AG04450 (cell line): ENCODE measurements at regions not wholly inside any gene's neighbourhood (a gene's known extent, or its start where the extent isn't known, plus 50 kb on each side); places are given as distances from the start of the nearest gene placed in this dataset.

Experiments used
- CTCF ChIA-PET: fragments of 300-600, 350-600 bp; formaldehyde crosslinking; extraction: SDS; loops from one replicate; lab custom pipeline; 2022; ENCODE audit warnings: antibody characterized with exemption, inconsistent platforms; lab: Charles Lee
- POLR2A ChIA-PET: fragments of 350-600 bp; formaldehyde crosslinking; extraction: SDS; loops from one replicate; lab custom pipeline; 2021; ENCODE audit warnings: antibody characterized with exemption, inconsistent platforms; lab: Yijun Ruan, JAX
- DNase-seq: peaks from one replicate; pipeline ENCODE4 v3.0.0-alpha.2; 2011; ENCODE audit warnings: low read depth, low spot score
- H3K27ac ChIP-seq: one replicate; pipeline ENCODE4 v1.5.1; 2012; ENCODE audit warnings: low read depth, low read length, control low read depth
- H3K27me3 ChIP-seq: one replicate; pipeline ENCODE4 v1.6.0; 2012; ENCODE audit warnings: low read length; ENCODE audit not compliant: control insufficient read depth, insufficient read depth
- H3K4me3 ChIP-seq: 2 replicates; pipeline ENCODE4 v1.5.1; 2011; ENCODE audit warnings: mild to moderate bottlenecking, low read depth, low read length, control low read depth
- H3K9me3 ChIP-seq: 2 replicates; pipeline ENCODE4 v1.5.1; 2012; ENCODE audit warnings: low read length; ENCODE audit not compliant: control insufficient read depth, insufficient read depth
- TF ChIP-seq, protein P1 (sequence below): IDR thresholded peaks from 2 replicates; pipeline ENCODE4 v1.5.1; 2011; ENCODE audit warnings: low read depth, low read length, control low read depth, inconsistent platforms

- Histone ChIP-seq H3K4me3 (0 out of 2 replicates have a peak overlapping the region, but pooled peaks have one; percentile 3), H3K9me3 (peaks cover under 1% of the 10 kb centered on the region; the same call in 1 of the 2 replicates), H3K27ac (peak overlapping the region; percentile 93), H3K27me3 (no peaks in the 10 kb centered on the region)
- POLR2A ChIA-PET = interaction anchor here (0.9 to 1.0 kb wide), 2 partner anchors 11 to 22 kb away, joined by 4 to 7 read pairs; no protein-coding TSS in a partner anchor
- peak; percentile 89 for DNase-seq
- TF ChIP-seq, protein P1, sequence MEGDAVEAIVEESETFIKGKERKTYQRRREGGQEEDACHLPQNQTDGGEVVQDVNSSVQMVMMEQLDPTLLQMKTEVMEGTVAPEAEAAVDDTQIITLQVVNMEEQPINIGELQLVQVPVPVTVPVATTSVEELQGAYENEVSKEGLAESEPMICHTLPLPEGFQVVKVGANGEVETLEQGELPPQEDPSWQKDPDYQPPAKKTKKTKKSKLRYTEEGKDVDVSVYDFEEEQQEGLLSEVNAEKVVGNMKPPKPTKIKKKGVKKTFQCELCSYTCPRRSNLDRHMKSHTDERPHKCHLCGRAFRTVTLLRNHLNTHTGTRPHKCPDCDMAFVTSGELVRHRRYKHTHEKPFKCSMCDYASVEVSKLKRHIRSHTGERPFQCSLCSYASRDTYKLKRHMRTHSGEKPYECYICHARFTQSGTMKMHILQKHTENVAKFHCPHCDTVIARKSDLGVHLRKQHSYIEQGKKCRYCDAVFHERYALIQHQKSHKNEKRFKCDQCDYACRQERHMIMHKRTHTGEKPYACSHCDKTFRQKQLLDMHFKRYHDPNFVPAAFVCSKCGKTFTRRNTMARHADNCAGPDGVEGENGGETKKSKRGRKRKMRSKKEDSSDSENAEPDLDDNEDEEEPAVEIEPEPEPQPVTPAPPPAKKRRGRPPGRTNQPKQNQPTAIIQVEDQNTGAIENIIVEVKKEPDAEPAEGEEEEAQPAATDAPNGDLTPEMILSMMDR = no peak
- CTCF ChIA-PET = interaction anchor here (3.7 kb wide), 1 partner anchor 13 kb away, joined by 17 read pairs; no protein-coding TSS in a partner anchor
These were observed 116.5 kb downstream of the RFLNA start for GRCh38 chr12:124411281-124411878.

DNA sequence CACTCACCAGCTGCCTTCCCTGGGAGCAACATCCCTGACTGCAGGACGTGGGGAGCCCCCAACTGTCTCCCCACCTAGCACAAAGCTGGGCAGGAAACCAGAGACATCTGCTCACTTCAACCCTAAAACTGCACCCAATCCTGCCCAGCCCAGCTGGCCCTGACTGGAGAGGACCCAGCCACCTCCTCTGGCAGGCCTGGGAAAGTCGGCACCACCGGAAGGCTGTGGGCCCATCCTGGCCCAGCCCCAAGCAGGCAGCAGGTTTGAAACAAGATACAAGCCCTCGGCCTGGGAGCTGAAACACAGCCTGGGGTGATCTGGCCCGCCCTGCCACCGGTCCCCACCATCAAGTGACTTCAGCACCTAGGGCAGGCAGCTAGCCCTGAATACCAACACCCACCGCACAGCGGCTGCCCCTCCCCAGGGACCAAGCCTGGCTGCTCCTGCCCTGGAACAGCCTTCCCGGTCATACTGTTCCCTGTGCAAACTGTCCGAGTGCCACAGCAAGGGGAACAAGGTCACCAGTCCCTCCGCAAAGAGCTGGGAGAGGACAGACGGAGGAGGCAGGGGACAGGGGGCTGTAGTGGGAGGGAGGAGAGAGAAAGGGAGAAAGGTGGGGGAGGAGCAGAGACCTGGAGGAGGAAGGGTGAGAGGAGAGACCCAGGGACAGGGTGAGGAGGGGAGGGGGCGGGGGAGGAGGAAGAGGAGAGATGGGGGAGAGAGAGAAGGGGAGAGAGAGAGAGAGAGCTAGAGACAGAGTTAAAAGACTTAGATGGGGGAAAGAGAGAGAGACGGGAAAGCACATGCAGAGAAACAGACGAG is 115.7 kb downstream of the RFLNA start:
- ChIA-PET POLR2A (interaction anchor here (0.5 kb wide), 1 partner anchor 109 kb away, joined by 3 read pairs; no protein-coding TSS in a partner anchor), CTCF (interaction anchor here (0.6 to 3.7 kb wide), 2 partner anchors 12 to 34 kb away, joined by 3 to 17 read pairs; no protein-coding TSS in a partner anchor)
- Histone ChIP-seq H3K27ac (peak overlapping the region; percentile 93), H3K9me3 (no peaks in the 10 kb centered on the region; the same call in 1 of the 2 replicates), H3K27me3 (no peaks in the 10 kb centered on the region), H3K4me3 (no peak overlapping the region)
- TF ChIP-seq, protein P1 = no peak
- DNase-seq = no peak

DNA sequence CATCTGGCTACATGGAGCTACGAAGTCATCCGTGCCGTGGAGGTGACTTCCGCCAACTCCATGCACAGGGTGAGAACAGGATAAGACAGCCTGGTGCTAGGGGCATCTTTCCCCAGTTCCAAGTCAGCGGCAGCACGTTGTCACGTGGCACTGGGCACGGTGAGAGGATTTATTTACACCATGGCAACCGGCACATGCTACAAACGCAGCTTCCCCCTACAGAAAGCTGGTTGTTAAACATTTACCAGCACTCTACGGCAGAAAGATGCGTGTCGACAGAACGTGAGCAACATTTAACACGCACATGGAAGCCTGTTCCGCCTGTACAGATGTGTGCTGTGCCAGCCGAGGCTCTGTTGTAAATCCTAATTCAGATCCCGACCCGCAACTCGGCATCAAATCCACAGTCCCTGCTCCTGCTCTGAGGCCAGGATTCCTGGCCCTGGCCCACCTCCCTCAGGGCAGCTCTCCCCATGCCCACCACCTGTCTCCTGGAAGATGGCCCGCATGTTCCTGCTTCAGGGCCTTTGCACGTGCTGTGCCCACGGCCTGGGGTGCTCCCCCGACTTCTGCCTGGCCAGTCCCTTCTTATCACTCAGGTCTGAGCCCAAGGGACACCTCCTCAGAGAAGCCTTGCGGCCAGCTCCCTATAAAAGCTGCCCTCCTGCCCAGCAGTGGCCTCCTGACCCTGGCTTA is 114.1 kb downstream of the RFLNA start:
- H3K4me3 ChIP-seq = no peak overlapping the region
- TF ChIP-seq, protein P1 = no peak
- ChIA-PET POLR2A (no interaction called here), CTCF (interaction anchor here (0.6 to 3.7 kb wide), 3 partner anchors 9 to 75 kb away, joined by 4 to 17 read pairs (median 4); no protein-coding TSS in a partner anchor)
- no peak overlapping the region for H3K27ac ChIP-seq
- H3K9me3 ChIP-seq = no peaks in the 10 kb centered on the region; the same call in 1 of the 2 replicates
- no peak for DNase-seq
- no peaks in the 10 kb centered on the region for H3K27me3 ChIP-seq

DNA sequence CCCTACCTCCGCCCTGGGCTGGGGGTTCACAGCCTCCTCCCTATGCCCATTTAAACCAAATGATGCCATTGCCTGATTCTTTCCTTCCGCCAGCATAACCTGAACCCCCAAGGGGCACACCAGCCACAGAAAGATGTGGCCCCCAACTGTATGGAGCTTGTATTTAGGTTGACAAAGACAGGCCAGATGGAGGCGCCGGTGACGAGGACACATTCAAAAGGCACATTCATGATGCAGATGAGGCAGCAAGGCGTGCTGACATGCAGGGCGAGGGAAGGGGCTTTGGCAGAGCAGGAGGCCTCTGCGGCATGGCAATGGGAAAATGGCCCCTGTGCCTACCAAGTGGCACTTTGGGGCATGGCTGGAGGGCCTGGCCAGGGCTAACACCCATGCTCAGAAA is 112.2 kb downstream of the RFLNA start:
- no peaks in the 10 kb centered on the region for H3K27me3 ChIP-seq
- no peaks in the 10 kb centered on the region; the same call in 1 of the 2 replicates for H3K9me3 ChIP-seq
- no peak overlapping the region for H3K4me3 ChIP-seq
- TF ChIP-seq, protein P1 = no peak
- ChIA-PET POLR2A (interaction anchor here (0.6 kb wide), 1 partner anchor 27 kb away, joined by 3 read pairs; no protein-coding TSS in a partner anchor), CTCF (interaction anchor here (1.1 to 1.5 kb wide), 2 partner anchors 7 to 9 kb away, joined by 3 to 4 read pairs; no protein-coding TSS in a partner anchor)
- no peak overlapping the region for H3K27ac ChIP-seq
- DNase-seq = no peak
